Neural cell (in vitro differentiated cells): ENCODE measurements at regions not wholly inside any gene's neighbourhood (a gene's known extent, or its start where the extent isn't known, plus 50 kb on each side); places are given as distances from the start of the nearest gene placed in this dataset.

Experiments used
- H2AFZ ChIP-seq: fragments of 200-600, 300-800 bp; sonication (generic), shearing (Covaris generic); 2 replicates; pipeline ENCODE4 v1.6.0; 2014; ENCODE audit warnings: low read depth, mild to moderate bottlenecking, antibody characterized with exemption, low read length, moderate library complexity
- H3F3A ChIP-seq: fragments of 200-600 bp; shearing (Covaris generic); 2 replicates; pipeline ENCODE4 v1.6.1; 2016; ENCODE audit warnings: mild to moderate bottlenecking, moderate library complexity, mixed read lengths, antibody characterized with exemption, low read length; ENCODE audit not compliant: insufficient read depth, poor library complexity, severe bottlenecking
- H3K27ac ChIP-seq: fragments of 200-600, 300-800 bp; sonication (generic), shearing (Covaris generic); 2 replicates; pipeline ENCODE4 v1.5.1; 2014; ENCODE audit warnings: mild to moderate bottlenecking, low read length, moderate library complexity
- H3K27me3 ChIP-seq: fragments of 300-800, 200-600 bp; sonication (generic), shearing (Covaris generic); 2 replicates; pipeline ENCODE4 v1.6.0; 2014; ENCODE audit warnings: mild to moderate bottlenecking, low read depth, low read length, moderate library complexity; ENCODE audit not compliant: insufficient read depth
- H3K36me3 ChIP-seq: fragments of 300-800, 200-600 bp; sonication (generic), shearing (Covaris generic); 2 replicates; pipeline ENCODE4 v1.5.1; 2014; ENCODE audit warnings: mild to moderate bottlenecking, antibody characterized with exemption, low read length, moderate library complexity; ENCODE audit not compliant: insufficient read depth
- H3K4me2 ChIP-seq: fragments of 300-800, 200-600 bp; sonication (generic), shearing (Covaris generic); 2 replicates; pipeline ENCODE4 v1.6.0; 2014; ENCODE audit warnings: mild to moderate bottlenecking, low read length
- H3K4me3 ChIP-seq: fragments of 300-800, 200-600 bp; sonication (generic), shearing (Covaris generic); 2 replicates; pipeline ENCODE4 v1.5.1; 2014; ENCODE audit warnings: mild to moderate bottlenecking, low read length, moderate library complexity
- H3K79me2 ChIP-seq: fragments of 200-600 bp; shearing (Covaris generic); replicated peaks from 2 replicates; pipeline ENCODE4 v1.6.0; 2014; ENCODE audit warnings: mild to moderate bottlenecking, low read length, moderate library complexity; ENCODE audit not compliant: insufficient read depth
- H3K9ac ChIP-seq: fragments of 300-800, 200-600 bp; sonication (generic), shearing (Covaris generic); 2 replicates; pipeline ENCODE4 v1.6.1; 2016; ENCODE audit warnings: mild to moderate bottlenecking, low read length, mixed read lengths
- H3K9me2 ChIP-seq: fragments of 200-600 bp; shearing (Covaris generic); 2 replicates; pipeline ENCODE4 v1.6.1; 2016; ENCODE audit warnings: mild to moderate bottlenecking, low read length, mixed read lengths; ENCODE audit not compliant: insufficient read depth
- H3K9me3 ChIP-seq: fragments of 200-600, 300-800 bp; sonication (generic), shearing (Covaris generic); 2 replicates; pipeline ENCODE4 v1.6.1; 2016; ENCODE audit warnings: mild to moderate bottlenecking, mixed run types, low read length, moderate library complexity, mixed read lengths
- H4K20me1 ChIP-seq: fragments of 200-600 bp; shearing (Covaris generic); 2 replicates; pipeline ENCODE4 v1.6.1; 2016; ENCODE audit warnings: mild to moderate bottlenecking, mixed run types; ENCODE audit not compliant: insufficient read depth
- EP300 ChIP-seq: fragments of 450-650 bp; conservative IDR thresholded peaks from 2 replicates; pipeline ENCODE4 v1.6.1; 2014; ENCODE audit warnings: antibody characterized with exemption, mild to moderate bottlenecking, moderate library complexity; ENCODE audit not compliant: poor library complexity, severe bottlenecking
- EZH2 ChIP-seq: fragments of 200-600, 300-800 bp; shearing (Covaris generic), sonication (generic); IDR thresholded peaks from 2 replicates; pipeline ENCODE4 v1.6.1; 2014; ENCODE audit warnings: antibody characterized with exemption, low read length, borderline replicate concordance, mild to moderate bottlenecking; ENCODE audit not compliant: insufficient read depth, poor library complexity, severe bottlenecking
- MXI1 ChIP-seq: fragments of 450-650 bp; conservative IDR thresholded peaks from 2 replicates; pipeline ENCODE4 v1.6.1; 2014; ENCODE audit warnings: antibody characterized with exemption, mild to moderate bottlenecking; ENCODE audit not compliant: poor library complexity, severe bottlenecking
- POLR2AphosphoS5 ChIP-seq: IDR thresholded peaks from 2 replicates; pipeline ENCODE4 v1.6.1; 2012
- RAD21 ChIP-seq: fragments of 450-650 bp; conservative IDR thresholded peaks from 2 replicates; pipeline ENCODE4 v1.6.1; 2014; ENCODE audit warnings: antibody characterized with exemption, mild to moderate bottlenecking, moderate library complexity
- SMC3 ChIP-seq: fragments of 450-650 bp; conservative IDR thresholded peaks from 2 replicates; pipeline ENCODE4 v1.6.1; 2014; ENCODE audit warnings: antibody characterized with exemption, mild to moderate bottlenecking, moderate library complexity; ENCODE audit not compliant: poor library complexity
- TAF1 ChIP-seq: IDR thresholded peaks from 2 replicates; pipeline ENCODE4 v1.6.1; 2012; ENCODE audit warnings: low read depth
- TF ChIP-seq, protein P1 (sequence below): fragments of 450-650 bp; IDR thresholded peaks from 2 replicates; pipeline ENCODE4 v1.5.1; 2014; ENCODE audit warnings: antibody characterized with exemption, mild to moderate bottlenecking, moderate library complexity; ENCODE audit not compliant: poor library complexity, severe bottlenecking
- TF ChIP-seq, protein P2 (sequence below): IDR thresholded peaks from 2 replicates; pipeline ENCODE4 v1.6.1; 2012; ENCODE audit warnings: borderline replicate concordance

DNA sequence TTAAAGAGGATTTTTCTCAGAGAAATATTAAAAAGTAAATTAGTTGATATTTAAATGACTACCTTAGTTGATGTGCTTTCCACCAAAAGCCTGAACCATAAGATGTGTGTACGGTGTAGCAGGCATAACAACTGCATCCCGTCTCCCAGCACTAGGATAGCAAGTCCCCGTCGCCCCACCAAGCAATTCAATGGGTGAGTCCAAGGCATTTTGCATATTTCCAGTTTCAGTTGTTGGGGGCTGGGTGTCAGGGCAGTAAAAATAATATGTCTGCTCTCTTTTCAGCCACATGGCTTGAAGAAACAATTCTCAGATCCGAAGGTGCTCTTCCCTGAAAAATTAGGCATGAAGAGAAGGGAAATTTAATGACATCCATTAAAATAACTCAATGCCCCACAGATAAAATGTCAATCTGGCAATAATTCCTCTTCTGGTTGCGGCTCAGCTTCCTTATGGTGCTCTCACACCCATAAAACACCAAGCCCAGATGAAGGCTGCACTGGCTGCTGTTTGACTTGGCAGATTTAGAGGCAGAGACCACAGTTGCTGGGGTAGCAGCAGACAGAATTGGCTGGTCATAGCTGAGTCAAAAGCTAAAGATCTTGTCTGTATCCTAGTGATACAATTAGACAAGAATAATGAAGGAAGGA is 124.4 kb upstream of the ADCY2 start:
- Histone ChIP-seq H4K20me1 (no peaks in the 10 kb centered on the region), H3K9me3 (no peaks in the 10 kb centered on the region), H3K9me2 (no peaks in the 10 kb centered on the region), H3K27me3 (no peaks in the 10 kb centered on the region), H2AFZ (no peak overlapping the region), H3K36me3 (no peaks in the 10 kb centered on the region), H3F3A (no peaks in the 10 kb centered on the region), H3K79me2 (no peaks in the 10 kb centered on the region), H3K27ac (no peak overlapping the region), H3K4me3 (no peak overlapping the region), H3K4me2 (no peak overlapping the region), H3K9ac (no peak overlapping the region)
- TF ChIP-seq TAF1 (no peak), SMC3 (no peak), EP300 (no peak), EZH2 (no peak), RAD21 (no peak)
- TF ChIP-seq, protein P1, sequence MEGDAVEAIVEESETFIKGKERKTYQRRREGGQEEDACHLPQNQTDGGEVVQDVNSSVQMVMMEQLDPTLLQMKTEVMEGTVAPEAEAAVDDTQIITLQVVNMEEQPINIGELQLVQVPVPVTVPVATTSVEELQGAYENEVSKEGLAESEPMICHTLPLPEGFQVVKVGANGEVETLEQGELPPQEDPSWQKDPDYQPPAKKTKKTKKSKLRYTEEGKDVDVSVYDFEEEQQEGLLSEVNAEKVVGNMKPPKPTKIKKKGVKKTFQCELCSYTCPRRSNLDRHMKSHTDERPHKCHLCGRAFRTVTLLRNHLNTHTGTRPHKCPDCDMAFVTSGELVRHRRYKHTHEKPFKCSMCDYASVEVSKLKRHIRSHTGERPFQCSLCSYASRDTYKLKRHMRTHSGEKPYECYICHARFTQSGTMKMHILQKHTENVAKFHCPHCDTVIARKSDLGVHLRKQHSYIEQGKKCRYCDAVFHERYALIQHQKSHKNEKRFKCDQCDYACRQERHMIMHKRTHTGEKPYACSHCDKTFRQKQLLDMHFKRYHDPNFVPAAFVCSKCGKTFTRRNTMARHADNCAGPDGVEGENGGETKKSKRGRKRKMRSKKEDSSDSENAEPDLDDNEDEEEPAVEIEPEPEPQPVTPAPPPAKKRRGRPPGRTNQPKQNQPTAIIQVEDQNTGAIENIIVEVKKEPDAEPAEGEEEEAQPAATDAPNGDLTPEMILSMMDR = no peak

DNA sequence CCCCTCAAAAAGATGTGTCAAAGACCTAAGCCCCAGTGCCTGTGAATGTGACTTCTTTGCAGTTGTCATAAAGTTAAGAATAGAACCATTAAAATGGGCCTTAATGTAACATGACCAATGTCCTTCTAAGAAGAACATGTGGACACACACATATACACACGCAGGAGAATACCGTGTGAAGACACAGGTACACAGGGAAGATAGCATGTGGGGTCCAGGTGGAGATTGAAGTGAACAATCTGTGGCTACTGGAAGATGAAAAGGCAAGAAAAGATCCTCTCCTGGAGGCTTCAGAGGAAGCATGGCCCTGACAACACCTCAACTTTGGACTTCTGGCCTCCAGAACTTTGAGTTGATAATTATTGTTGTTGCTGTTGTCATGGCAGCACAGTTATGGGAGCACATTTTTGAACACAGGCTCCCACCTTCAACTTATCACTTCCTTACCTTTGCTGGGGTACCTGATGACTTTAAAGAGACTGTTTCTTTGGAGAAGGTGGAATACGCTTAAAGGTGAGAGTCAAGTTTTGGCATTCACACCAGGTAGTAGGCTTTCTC is 123.5 kb upstream of the ADCY2 start:
- H3K4me3 ChIP-seq = no peak overlapping the region
- no peaks in the 10 kb centered on the region for H4K20me1 ChIP-seq
- no peaks in the 10 kb centered on the region for H3K36me3 ChIP-seq
- H3K9ac ChIP-seq = no peak overlapping the region
- no peaks in the 10 kb centered on the region for H3K79me2 ChIP-seq
- no peaks in the 10 kb centered on the region for H3K9me3 ChIP-seq
- TF ChIP-seq, protein P2, sequence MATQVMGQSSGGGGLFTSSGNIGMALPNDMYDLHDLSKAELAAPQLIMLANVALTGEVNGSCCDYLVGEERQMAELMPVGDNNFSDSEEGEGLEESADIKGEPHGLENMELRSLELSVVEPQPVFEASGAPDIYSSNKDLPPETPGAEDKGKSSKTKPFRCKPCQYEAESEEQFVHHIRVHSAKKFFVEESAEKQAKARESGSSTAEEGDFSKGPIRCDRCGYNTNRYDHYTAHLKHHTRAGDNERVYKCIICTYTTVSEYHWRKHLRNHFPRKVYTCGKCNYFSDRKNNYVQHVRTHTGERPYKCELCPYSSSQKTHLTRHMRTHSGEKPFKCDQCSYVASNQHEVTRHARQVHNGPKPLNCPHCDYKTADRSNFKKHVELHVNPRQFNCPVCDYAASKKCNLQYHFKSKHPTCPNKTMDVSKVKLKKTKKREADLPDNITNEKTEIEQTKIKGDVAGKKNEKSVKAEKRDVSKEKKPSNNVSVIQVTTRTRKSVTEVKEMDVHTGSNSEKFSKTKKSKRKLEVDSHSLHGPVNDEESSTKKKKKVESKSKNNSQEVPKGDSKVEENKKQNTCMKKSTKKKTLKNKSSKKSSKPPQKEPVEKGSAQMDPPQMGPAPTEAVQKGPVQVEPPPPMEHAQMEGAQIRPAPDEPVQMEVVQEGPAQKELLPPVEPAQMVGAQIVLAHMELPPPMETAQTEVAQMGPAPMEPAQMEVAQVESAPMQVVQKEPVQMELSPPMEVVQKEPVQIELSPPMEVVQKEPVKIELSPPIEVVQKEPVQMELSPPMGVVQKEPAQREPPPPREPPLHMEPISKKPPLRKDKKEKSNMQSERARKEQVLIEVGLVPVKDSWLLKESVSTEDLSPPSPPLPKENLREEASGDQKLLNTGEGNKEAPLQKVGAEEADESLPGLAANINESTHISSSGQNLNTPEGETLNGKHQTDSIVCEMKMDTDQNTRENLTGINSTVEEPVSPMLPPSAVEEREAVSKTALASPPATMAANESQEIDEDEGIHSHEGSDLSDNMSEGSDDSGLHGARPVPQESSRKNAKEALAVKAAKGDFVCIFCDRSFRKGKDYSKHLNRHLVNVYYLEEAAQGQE = no peak
- TF ChIP-seq EZH2 (no peak), TAF1 (no peak)
- no peak overlapping the region for H2AFZ ChIP-seq
- H3K27me3 ChIP-seq = no peaks in the 10 kb centered on the region
- no peak overlapping the region for H3K27ac ChIP-seq
- no peak overlapping the region for H3K4me2 ChIP-seq
- no peaks in the 10 kb centered on the region for H3K9me2 ChIP-seq
- no peaks in the 10 kb centered on the region for H3F3A ChIP-seq

DNA sequence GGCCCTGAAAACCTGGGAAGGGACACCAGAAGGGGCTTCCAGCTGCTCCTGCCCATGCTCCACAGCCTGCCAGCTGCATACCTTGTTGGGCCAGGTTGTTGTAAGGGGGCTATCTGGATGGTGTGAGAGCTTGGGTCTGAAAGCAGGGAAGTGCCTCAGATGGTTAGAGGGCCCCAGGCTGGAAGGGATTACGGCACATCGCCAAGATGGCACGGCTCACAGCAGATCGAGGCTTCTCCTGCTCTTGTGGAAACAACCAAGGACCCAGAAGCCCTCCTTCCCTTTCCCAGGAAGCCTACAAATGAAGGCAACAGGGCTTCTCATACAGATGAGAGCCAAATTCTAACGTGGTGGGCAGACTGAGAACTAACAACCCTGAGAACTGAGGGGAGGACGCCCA is 121.7 kb upstream of the ADCY2 start:
- Histone ChIP-seq H3K27me3 (no peaks in the 10 kb centered on the region), H3K9ac (no peak overlapping the region), H3F3A (no peaks in the 10 kb centered on the region), H3K79me2 (no peaks in the 10 kb centered on the region), H3K4me3 (no peak overlapping the region), H3K9me3 (no peaks in the 10 kb centered on the region), H3K9me2 (no peaks in the 10 kb centered on the region), H3K4me2 (no peak overlapping the region), H3K27ac (no peak overlapping the region), H3K36me3 (no peaks in the 10 kb centered on the region), H4K20me1 (no peaks in the 10 kb centered on the region), H2AFZ (no peak overlapping the region)
- TF ChIP-seq, protein P1 = no peak
- TF ChIP-seq POLR2AphosphoS5 = no peak
- TF ChIP-seq MXI1 = no peak
- no peak for TF ChIP-seq TAF1
- TF ChIP-seq, protein P2 = no peak
- no peak for TF ChIP-seq EZH2
- TF ChIP-seq EP300 = no peak
- TF ChIP-seq RAD21 = no peak
